Left cardiac atrium (tissue), 4 donors: ENCODE measurements at regions not wholly inside any gene's neighbourhood (a gene's known extent, or its start where the extent isn't known, plus 50 kb on each side); places are given as distances from the start of the nearest gene placed in this dataset.
A peak's percentile ranks its signal among the peaks of the same experiment; 100 is the strongest.
"Not testable (repeated sequence)": the region's sequence is repeated elsewhere in the genome, so short reads cannot be mapped to it uniquely, and the experiment has no call there.

Experiments used
- ATAC-seq, 2 donors: fragments of 200-7000 bp; cut with Tn5 transposase; one replicate each; pipeline ENCODE4 v1.9.1; 2020; ENCODE audit warnings: mild to moderate bottlenecking in 2 of 2, moderate library complexity in 2 of 2
- DNase-seq: peaks from one replicate; pipeline ENCODE4 v3.0.0-alpha.2; 2020
- intact Hi-C, 2 donors: fragments of 100-400 bp; cut with DNase I; formaldehyde crosslinking; loops; one replicate each; pipeline versions ENCODE4 v1.14.1 to v1.15.1; 2022 to 2023
- donor health status: DM: no; HTN: yes; CAD: no.
- donor health status: DM: no; HTN: yes; CAD: no; lungs with severe emphysema.
- donor health status: DM: yes; HTN: yes; CAD: no.
- donor health status: Dilated cardiomyopathy.

DNA sequence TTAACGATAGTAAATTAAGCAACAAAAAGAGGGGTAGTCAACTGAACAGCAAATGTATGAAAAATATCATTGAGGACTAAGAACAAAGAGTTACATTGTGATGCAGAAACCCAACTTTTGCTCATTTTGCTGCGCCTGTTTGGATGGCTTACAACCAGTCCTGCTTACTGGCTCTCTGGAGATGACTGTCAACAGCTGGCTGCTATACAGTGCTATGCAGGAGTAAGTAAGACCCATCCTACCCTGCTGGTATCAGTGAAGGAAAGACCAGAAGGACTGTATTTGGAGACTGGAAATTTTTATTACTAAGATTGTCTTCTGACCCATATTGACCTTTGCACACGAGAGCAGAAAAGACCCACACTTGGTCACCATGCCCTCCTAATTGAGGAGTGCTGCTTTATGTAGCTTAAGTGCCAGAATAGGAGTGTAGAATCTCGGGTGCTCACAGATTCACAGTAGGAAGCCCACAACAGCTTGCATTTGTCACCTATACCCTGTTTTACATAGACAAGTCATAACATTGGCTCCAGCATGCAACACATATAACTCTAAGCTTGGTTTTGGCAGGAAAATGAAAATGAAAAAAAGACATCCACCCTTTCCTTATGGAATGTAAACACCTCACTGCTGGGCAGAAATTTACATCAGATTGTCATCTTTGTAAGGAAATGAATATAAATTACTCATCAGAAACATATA is 1915.0 kb upstream of the CELF4 start:
- no peak for ATAC-seq
- intact Hi-C loops = no loop called here
- no peak for DNase-seq

DNA sequence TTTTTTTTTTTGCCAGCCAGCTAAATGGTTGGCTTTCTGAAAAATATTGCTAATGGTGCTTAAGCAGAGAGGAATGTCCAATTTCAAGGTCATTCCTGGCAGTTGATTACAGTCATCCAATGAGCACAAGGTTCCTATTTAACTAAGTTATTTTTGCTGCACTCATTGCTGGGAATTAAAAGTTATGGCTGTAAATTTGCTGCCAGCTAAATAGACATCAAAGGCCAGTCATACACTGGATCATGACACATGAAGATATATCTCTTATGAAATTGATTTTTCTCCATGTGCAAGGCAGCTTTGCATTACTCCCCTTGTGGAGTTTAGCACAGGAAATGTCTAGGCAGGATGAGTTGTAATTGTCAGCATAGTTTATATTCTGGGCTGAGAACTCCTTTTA is 1898.4 kb upstream of the CELF4 start:
- no peak for ATAC-seq
- DNase-seq = no peak
- intact Hi-C loops = no loop called here

DNA sequence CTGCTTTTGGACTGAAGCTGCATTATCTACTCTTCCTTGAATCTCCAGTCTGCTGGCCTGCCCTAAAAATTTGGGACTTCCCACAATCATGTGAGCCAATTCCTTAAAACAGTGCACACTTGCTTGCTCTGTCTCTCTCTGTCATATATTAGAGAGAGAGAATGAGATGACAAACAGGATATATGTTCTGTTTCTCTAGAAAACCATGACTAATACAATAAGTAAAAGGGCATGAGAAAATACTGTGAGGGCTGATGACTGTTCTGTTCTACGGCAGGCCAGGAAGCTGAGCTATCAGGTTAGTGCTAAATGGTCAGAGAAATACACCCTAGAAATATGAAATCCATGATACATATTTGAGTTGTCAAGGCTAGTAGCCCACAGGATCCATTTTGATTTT is 1896.8 kb upstream of the CELF4 start:
- intact Hi-C loops = no loop called here
- DNase-seq = no peak
- no peak for ATAC-seq

DNA sequence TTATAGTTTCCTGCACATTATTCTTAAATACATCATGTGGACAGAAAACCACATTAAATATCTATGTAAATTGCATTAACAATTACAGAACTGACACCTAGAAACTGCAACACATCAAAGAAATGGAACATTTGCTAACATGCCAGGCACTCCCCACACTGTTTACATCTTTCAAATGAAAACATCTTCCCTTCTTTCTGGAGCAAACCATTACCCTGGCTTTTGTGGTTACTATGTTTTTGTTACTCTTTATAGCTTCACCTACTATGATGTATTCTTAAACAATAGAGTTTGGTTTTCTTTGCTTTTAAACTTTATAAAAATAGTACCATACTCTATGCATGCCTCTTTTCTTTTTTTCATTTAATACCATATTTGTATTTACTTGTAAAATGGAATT is 1894.5 kb upstream of the CELF4 start:
- no peak for ATAC-seq
- DNase-seq = no peak
- intact Hi-C loops = no loop called here

DNA sequence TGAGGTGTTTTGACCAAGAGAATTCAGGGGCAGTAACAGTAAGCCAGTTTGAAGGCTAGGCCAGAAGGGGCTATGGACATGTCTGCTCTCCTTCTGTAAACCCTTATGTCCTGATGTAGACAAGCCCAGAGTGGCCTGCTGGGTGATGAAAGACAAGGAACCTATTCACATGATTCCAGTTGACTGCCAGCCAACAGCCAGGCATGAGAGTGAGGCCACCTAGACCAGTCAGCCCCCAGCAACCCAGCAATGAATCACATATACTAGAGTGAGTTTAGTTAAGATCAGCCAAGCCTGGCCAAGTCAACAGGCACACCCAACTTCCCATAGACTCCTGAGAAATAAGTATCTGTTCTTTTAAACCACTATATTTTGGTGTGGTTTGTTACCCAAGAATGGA is 1889.7 kb upstream of the CELF4 start:
- ATAC-seq (peak in 1 of 2 donors; percentile 47), DNase-seq (peak; percentile 21)
- intact Hi-C loops = no loop called here

DNA sequence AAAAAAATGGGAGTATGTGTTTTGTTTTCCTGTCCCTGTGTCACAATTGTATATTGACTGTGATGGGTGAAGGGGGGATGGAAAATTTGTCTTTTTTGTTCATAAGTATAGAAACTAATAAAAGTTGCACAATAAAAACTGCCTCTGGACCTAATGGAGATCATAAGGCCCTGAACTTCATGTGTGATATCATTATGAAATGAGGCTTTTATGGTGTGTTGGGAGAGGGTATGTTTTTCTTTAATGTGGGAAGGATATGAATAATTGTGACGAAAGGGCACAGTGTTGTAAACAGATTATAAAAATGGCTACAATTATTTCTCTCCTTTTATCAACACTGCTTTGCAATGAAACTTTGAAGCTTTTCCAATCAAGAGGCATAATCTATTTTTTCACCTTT is 1889.3 kb upstream of the CELF4 start:
- DNase-seq (no peak), ATAC-seq (no peak)
- intact Hi-C loops = no loop called here

DNA sequence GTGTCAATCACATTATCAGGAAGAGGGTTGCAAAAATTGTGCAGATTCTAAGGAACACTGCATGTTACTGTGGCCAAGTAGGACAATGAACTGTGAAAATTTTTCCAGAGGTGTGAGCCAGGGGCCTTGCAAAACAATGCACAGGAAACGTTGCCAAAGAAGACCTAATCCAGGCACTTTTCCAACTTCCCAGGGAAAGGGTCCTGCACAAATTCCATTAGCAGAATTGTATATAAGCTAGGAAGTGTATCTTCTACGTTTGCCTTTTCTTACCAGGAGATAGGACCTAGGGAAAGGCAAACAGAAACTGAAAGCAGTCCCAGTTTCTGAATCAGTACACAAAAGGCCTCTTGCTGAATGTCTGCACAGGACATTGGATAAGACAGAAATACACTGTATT is 1888.3 kb upstream of the CELF4 start:
- intact Hi-C loops = no loop called here
- ATAC-seq (peak; percentile 84 to 90), DNase-seq (peak; percentile 27)

DNA sequence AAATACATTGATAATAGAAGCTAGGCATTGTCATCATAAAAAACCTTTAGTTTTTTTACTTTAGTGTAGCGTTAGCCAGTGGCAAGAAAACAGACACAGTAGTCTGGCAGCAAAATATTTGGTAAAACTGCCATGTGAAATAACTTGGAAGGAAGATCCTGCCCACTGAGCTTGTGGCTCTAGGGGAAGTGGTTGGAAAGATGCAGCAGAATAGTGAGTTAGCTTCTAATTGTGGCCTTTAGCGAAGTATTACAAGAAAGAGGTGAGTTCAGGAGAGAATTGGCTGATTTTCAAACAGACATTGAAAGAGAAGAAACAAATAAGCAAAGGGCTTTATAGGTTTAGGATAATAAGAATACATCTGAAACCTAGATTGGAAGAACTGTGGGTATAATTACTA is 1887.8 kb upstream of the CELF4 start:
- ATAC-seq (no peak), DNase-seq (no peak)
- intact Hi-C loops = no loop called here

DNA sequence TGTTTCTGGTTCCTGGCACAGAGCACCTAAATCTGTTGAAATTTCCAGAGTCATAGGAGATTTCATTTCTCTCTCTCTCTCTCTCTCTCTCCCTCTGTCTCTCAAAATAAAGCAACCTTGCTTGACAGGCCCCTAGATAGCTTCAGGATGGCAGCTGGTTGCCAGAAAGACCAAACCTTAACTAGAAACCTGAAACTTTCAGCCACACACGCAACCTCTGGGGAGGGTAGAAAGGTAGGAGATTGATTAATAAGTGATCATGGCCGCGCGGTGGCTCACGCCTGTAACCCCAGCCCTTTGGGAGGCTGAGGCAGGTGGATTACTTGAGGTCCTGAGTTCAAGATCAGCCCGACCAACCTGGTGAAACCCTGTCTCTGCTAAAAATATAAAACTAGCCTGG is 1885.4 kb upstream of the CELF4 start:
- ATAC-seq (no peak), DNase-seq (no peak)
- intact Hi-C loops = no loop called here

DNA sequence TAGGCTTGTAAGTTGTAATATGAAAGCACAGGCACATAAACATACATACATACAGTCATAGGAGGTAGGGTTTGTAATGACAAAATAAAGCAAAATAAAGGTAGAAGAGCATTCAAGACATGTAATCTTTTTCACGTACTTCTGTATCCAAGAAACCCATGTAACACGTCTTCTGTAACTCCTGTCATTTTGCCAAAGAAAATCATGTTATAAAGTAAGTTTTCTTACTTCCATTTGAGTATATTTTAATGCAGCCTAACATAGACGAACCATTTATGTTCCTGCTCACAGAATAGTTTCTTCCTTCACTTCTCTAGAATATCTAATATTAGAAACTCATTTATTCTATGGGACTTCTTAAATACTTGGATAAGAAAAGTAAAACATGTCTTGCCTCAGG is 1884.0 kb upstream of the CELF4 start:
- DNase-seq (no peak), ATAC-seq (no peak)
- intact Hi-C loops = no loop called here

DNA sequence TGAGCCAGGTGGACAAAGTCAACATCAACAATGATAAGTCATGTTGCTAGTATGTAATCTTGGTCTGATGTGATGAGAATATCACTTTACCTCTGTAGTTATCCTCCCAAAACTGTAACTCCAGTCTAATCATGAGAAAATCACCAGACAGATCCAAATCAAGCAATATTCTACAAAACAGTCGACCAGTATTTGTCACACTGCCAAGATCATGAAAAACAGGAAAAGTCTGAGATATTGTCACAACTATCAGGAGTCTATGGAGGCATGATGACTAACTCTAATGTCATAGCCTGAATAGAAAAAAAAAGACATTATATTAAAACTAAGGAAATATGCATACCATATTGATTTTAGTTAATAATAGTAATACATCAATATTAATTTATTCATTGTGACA is 1883.3 kb upstream of the CELF4 start:
- DNase-seq = no peak
- ATAC-seq = no peak
- intact Hi-C loops = no loop called here

DNA sequence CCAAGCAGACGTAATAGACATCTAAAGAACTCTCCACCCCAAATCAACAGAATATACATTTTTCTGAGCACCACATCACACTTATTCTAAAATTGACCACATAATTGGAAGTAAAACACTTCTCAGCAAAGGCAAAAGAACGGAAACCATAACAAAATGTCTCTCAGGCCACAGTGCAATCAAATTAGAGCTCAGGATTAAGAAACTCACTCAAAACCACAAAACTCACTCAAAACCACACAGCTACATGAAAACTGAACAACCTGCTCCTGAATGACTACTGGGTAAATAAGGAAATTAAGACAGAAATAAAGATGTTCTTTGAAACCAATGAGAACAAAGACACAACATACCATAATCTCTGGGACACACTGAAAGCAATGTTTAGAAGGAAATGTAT is 1879.4 kb upstream of the CELF4 start:
- ATAC-seq, DNase-seq, intact Hi-C loops: not testable (repeated sequence)

DNA sequence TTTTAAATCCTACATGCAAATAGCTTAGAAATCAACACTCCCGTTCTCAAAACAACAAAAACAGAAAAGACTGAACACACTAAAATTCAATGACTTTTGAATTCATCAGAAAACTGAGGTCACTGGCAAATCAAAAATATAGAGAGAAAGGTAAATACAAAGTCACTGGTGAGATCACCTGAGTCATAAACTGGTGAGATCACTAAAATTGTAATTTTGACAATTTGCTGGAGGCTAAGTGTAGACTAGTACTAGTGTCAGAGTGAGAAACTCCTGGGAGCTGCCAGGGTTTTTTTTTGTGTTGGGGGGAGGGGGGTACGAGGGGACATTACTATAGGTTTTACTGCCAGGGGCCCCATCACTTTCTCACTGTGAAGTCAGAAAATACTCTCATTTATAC is 1876.0 kb upstream of the CELF4 start:
- DNase-seq (no peak), ATAC-seq (no peak)
- intact Hi-C loops = no loop called here

DNA sequence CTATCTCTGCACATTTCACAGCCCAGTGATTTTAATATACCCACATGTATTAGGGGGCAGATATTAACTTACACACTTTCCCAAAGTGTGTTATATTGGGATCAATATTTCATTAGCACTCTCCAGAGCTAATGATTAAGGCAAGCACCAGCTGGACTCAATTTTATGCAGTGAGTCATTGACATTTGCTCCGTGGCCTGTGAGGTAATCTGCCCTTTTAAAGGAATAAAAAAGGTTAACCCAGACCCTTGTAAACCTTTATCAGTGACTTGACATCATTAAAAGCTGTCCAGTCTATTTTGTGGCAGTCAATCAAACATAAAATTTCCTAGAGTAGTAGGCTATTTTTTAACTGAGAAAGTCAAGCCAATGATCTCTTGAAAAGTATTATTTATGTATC is 1870.4 kb upstream of the CELF4 start:
- ATAC-seq (no peak), DNase-seq (no peak)
- intact Hi-C loops = no loop called here

DNA sequence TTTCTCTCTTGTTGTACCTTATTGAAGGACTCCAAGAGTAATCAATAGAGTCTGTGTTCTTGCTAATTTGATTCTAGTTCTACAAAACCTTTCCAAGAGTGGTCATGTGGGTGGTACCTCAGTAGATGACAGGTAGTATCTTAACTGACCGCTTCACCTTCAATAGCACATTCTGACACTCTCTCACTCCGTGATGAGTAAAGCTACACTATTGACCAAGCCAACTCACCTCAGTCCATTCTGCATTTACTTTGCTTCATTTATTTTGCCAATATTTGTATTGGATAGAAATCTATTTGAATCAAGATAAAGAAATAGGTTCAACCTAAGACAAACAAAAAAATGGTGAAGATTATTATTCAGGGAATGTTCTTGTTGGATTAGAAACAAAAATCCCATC is 1869.6 kb upstream of the CELF4 start:
- intact Hi-C loops = no loop called here
- no peak for DNase-seq
- no peak for ATAC-seq

DNA sequence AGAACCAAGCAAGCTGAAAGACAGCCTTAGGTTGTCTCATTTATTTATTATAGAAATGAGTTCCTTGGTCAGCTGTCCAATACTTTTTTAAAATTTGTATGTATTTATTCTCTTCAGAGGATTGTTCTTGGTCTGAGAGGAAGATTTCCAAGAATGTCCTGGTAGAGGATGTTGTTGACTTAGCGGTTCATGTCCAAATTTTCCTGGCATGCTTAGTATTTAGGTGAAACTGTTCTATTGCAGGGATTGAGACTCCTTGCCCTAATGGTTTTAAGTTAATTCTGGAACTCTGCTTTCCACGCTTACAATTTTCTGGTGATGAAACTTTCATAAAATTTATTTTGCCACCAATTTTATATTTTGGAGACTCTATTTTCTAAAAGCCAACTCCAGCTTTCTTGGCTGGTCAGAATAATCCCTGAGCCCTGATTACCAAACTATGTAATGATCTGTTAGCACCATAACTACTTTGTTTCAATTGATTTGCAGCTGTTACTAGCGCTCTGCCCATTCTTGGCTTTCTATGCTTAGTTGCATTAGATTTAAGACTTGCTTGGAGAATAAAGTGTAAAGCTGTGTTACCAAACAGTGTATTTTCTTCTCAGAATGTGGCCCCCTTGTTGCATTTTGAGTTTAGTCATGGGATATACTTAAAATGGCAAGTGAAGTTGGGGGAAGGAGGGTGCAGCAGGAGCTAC is 1868.8 kb upstream of the CELF4 start:
- DNase-seq (no peak), ATAC-seq (peak; percentile 59 to 84)
- intact Hi-C loops = no loop called here

DNA sequence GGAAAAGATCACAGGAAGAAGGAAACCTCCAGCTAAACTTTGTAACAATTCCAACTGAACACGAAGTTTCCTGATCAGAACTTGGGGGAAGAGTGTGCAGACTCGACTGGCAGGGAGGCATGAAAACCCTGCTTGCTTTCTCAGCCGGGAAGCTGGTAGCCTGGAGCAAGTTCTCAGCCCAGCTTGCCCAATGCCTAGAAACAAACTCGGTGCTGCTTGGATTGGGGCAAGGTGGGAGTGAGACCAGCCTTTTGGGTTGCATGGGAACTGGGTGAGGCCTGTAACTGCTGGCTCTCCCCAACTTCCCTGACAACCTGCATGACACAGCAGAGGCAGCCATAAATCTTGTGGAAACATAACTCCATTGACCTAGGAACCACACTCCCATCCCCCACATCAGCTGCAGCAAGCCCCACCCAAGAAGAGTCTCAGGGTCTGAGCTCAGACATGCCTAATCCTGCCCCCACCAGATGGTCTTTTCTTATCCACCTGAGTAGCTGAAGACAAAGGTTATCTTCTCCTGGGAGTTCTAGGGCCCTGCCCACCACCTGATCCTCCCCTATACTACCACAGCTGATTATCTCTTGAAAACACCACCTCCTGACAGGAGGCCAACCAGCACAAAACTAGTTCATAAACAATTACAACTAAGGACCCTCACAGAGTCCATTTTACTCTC is 1859.7 kb upstream of the CELF4 start:
- intact Hi-C loops = no loop called here
- ATAC-seq = no peak
- DNase-seq = peak; percentile 17

DNA sequence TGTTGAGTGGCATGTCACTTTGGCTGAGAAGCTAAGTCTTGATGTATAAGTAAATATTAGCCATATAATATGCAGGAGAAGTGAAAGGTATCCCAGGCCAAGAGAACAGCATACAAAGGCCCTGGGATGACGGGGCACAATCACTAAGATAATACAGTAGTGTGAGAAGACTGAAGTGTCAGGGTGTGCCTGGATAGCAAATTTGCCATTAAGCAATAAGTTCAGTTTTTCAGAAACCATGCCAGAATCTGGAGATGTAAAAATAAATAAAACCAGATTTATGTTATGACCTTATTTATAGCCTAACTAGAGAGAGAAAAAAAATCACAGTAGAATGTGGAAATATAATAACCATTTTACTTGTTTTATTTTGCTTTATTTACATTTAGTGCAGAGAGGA is 1858.7 kb upstream of the CELF4 start:
- DNase-seq = no peak
- peak in 1 of 2 donors; percentile 44 for ATAC-seq
- intact Hi-C loops = no loop called here

DNA sequence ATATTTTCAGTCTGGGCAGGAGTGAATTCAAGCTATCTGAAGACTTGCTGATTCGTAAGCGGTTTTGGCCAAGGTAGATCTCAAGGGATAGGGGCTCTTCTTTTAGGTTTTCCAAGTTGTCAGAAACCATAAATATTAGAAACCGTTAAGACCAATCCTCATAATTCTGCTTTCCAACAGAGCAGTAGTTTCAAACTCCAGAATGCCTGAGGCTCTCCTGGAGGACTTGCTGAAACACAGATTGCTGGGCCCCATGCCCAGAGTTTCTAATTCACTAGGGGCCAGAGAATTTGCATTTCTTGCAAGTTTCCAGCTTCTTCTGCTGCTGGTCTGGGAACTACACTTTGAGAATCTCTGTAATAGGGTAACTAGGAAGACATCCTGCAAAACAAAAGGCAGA is 1855.7 kb upstream of the CELF4 start:
- DNase-seq (no peak), ATAC-seq (peak in 1 of 2 donors; percentile 34)

DNA sequence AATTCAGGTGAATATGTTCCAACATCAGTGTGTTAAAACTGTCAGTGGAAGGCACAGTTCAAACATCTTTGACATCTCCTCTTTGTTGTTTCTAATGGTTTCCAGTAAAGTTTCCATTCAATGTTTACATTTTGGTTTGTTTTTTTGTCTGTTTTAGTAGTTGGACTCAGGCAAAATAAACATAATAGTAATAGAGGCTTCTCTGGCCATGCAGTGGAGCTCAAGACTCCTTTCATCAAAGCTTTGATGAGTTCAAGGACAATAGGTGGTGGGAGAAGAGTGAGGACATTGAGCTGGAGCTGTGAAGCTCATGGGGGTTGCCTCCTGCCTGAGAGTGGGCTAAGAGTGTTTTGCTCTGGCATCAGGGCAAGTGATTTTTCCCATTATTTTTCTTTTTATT is 1853.7 kb upstream of the CELF4 start:
- ATAC-seq (no peak), DNase-seq (no peak)
- intact Hi-C loops = no loop called here

More for the DNA sequence above, 1855.7 kb upstream of the CELF4 start:
- intact Hi-C loops = no loop called here

DNA sequence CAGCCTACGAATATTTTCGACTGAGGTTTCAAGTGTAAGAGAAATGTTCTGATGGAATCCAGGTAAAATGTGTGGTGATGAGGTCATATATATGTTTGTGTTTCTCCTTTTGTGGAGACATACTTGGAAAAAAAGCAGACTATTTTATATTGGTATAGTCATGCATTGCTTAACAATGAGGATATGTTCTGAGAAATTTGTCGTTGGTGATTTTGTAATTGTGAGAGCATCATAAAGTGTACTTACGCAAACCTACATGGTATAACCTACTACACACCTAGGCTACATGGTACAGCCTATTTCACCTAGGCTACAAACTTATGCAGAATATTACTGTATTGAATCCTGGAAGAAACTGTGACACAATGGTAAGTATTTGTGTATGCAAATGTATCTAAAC is 1849.9 kb upstream of the CELF4 start:
- no peak for DNase-seq
- intact Hi-C loops = no loop called here
- ATAC-seq = no peak
